ENCODE measurements at regions not wholly inside any gene's neighbourhood (a gene's known extent, or its start where the extent isn't known, plus 50 kb on each side); places are given as distances from the start of the nearest gene placed in this dataset.

DNA sequence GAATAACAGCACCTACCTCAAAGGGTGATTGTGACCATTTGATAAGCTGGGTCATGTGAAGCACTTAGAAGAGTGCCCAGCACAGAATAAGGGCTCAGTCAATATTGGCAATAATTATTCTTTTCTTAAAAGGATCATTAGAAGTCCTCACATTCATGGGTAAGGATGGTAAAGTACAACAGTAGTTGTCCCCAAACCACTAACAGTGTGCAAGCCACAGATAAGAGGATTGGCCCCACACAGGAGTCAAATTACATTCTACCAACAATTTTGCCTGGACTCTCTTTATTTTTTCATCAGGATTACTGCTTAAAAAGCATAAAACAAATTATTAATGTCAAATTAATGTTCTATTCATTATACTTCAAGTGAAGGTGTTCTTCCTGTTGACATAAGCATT is 271.5 kb upstream of the PDGFD start:
- FAIRE-seq = no peak
- TF ChIP-seq, protein P1, sequence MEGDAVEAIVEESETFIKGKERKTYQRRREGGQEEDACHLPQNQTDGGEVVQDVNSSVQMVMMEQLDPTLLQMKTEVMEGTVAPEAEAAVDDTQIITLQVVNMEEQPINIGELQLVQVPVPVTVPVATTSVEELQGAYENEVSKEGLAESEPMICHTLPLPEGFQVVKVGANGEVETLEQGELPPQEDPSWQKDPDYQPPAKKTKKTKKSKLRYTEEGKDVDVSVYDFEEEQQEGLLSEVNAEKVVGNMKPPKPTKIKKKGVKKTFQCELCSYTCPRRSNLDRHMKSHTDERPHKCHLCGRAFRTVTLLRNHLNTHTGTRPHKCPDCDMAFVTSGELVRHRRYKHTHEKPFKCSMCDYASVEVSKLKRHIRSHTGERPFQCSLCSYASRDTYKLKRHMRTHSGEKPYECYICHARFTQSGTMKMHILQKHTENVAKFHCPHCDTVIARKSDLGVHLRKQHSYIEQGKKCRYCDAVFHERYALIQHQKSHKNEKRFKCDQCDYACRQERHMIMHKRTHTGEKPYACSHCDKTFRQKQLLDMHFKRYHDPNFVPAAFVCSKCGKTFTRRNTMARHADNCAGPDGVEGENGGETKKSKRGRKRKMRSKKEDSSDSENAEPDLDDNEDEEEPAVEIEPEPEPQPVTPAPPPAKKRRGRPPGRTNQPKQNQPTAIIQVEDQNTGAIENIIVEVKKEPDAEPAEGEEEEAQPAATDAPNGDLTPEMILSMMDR (IDR thresholded peaks at IDR 0.05; ENCODE audit: insufficient read depth, missing control alignments) = no peak
- DNase-seq (ENCODE audit: insufficient read length, low spot score) = no peak

DNA sequence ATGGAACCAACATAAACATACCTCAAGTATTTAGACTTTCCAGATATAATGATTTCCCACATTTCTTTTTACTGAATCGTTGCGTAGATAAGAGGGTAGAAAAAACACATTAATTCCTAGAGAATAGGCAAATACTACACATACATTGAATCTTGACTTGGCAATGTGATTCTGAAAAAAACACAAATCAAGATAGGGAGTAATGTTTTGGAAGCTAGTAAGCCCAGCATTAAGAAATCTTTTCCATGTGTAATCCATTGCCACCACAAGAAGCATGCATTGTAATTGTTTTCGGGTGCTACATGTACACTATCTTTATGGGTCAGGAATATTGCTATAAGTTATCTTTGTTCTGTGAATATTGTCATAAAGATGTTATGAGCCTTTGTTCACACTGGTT is 269.8 kb upstream of the PDGFD start:
- FAIRE-seq (no peak), DNase-seq (ENCODE audit: insufficient read length, low spot score) (no peak)
- TF ChIP-seq, protein P1 (IDR thresholded peaks at IDR 0.05; ENCODE audit: insufficient read depth, missing control alignments) = no peak

DNA sequence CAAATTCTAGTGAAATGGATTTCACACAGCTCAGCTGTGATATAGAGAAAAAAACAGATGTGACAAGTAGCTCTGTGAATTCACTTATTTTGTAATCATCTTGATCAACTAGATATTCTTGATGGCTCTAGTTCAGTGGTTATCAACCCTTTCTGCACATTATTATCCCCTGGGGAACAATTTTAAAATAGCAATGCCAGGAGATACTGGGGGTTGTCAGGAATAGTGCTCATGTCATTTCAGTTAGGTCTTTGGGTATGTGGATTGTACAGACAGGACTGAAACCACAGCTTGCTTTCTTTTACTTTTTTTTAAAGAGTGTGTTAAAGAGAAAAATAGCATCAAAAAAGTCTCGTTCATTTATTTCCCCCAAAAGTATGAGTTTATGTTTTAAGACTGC is 269.0 kb upstream of the PDGFD start:
- no peak for FAIRE-seq
- DNase-seq (ENCODE audit: insufficient read length, low spot score) = no peak
- TF ChIP-seq, protein P1 (IDR thresholded peaks at IDR 0.05; ENCODE audit: insufficient read depth, missing control alignments) = no peak

DNA sequence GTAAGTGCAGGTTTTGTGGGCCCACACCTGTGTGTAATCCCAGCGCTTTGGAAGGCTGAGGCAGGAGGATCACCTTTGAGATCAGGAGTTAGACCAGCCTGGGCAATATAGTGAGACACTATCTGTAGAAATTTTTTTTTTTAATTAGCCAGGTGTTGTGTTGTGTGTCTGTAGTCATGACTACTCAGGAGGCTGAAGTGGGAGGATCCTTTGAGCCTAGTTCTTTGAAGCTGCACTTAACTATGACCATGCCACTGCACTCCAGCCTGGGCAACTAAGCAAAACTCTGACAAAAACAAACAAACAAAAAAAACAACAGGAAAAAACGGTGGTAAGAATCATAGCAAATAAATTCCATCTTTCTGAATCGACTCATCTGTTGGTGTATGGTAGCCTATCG is 268.6 kb upstream of the PDGFD start:
- no peak for DNase-seq (ENCODE audit: insufficient read length, low spot score)
- TF ChIP-seq, protein P1 (IDR thresholded peaks at IDR 0.05; ENCODE audit: insufficient read depth, missing control alignments) = no peak
- FAIRE-seq = no peak

DNA sequence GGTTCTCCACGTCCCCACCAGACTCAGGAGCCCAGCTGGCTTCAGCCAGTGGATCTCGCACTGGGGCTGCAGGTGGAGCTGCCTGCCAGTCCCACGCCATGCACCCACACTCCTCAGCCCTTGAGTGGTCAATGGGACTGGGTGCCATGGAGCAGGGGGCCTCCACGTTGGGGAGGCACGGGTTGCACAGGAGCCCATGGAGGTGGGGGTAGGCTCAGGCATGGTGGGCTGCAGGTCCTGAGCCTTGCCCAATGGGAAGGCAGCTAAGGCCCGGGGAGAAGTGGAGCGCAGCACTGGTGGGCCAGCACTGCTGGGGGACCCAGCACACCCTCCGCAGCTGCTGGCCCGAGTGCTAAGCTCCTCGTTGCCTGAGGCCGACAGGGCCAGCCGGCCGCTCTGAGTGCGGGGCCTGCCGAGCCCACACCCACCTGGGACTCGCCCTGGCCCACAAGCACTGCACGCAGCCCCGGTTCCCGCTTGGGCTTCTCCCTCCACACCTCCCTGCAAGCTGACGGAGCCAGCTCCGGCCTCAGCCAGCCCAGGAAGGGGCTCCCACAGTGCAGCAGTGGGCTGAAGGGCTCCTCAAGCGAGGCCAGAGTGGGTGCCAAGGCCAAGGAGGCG is 258.5 kb upstream of the PDGFD start:
- TF ChIP-seq, protein P1 (IDR thresholded peaks at IDR 0.05; ENCODE audit: insufficient read depth, missing control alignments) = no peak
- FAIRE-seq = no peak
- DNase-seq (ENCODE audit: insufficient read length, low spot score) = no peak

DNA sequence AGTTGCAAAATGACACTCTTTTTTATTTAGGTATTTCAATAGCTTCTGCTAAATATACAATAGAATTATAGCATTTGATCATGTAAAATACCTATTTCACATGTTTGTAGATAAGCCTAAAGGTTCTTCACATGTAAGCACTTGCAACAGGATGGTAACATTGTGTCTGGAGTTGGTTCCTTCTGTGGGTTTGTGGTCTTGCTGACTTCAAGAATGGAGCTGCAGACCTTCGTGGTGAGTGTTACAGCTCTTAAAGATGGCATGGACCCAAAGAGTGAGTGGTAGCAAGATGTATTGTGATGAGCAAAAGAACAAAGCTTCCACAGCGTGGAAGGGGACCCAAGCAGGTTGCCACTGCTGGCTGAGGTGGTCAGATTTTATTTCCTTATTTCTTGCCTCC is 246.4 kb upstream of the PDGFD start:
- TF ChIP-seq, protein P1 (IDR thresholded peaks at IDR 0.05; ENCODE audit: insufficient read depth, missing control alignments) = no peak
- FAIRE-seq = no peak
- DNase-seq (ENCODE audit: insufficient read length, low spot score) = no peak

DNA sequence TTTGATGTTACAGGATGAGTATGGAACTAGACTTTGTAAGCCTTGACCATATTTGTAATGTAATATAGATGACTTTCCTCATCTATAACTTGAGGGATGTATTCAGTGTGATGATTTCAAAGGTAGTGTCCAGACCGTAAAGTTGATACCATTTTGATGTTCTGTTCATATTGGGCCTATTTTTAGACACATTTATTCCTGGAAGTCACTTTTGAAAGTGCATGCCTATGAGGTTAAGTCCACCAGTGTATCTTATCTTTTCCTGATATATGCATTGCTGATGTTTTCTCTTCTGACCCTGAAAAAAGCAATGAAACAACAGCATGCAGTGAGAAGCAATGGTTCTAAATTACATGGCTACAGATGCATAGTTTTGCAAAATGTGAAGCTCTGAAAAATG is 244.7 kb upstream of the PDGFD start:
- TF ChIP-seq, protein P1 (IDR thresholded peaks at IDR 0.05; ENCODE audit: insufficient read depth, missing control alignments) = no peak
- no peak for DNase-seq (ENCODE audit: insufficient read length, low spot score)
- no peak for FAIRE-seq
